ENCODE measurements at regions not wholly inside any gene's neighbourhood (a gene's known extent, or its start where the extent isn't known, plus 50 kb on each side); places are given as distances from the start of the nearest gene placed in this dataset.

DNA sequence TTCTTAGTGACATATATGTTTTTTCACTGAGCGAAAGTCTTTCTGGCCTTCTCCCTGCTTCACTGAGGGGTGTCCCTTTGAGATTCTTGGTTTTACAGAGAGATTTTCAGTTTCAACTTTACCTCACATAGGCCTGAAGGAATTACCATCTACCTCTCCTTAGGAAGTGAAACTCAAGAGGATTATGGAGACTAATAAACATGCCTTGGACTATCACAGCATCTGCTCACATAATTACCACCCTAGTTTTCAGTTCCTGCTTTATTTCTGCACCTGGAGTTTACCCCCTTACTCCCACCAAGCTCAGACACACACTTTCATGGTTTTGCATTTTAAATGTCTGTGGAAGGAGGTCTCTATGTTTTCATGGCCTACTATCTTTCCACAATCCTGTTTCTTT is 118.3 kb upstream of the SCAF11 start:
- Histone ChIP-seq H3K36me3 (ENCODE audit: control insufficient read depth in 1 of 2, insufficient read depth in 2 of 2, low read length in 2 of 2) (no peaks in the 10 kb centered on the region), H3K9me3 (ENCODE audit: control insufficient read depth in 1 of 2, low read length in 2 of 2) (peaks cover 0 to 6% of the 10 kb centered on the region in 2 donors), H3K4me1 (ENCODE audit: control insufficient read depth in 1 of 2, insufficient read depth in 2 of 2, low read length in 2 of 2) (no peaks in the 10 kb centered on the region), H3K27me3 (ENCODE audit: low read depth, low read length) (no peaks in the 10 kb centered on the region), H3K27ac (ENCODE audit: low read length) (no peak overlapping the region), H3K4me3 (ENCODE audit: low read depth in 1 of 2, low read length in 2 of 2) (no peak overlapping the region)

GRCh38 chr12:46107591-46107990 is 117.2 kb upstream of the SCAF11 start:
- Histone ChIP-seq H3K27ac (ENCODE audit: low read length) (no peak overlapping the region), H3K9me3 (ENCODE audit: control insufficient read depth in 1 of 2, low read length in 2 of 2) (peaks cover 0 to 6% of the 10 kb centered on the region in 2 donors), H3K36me3 (ENCODE audit: control insufficient read depth in 1 of 2, insufficient read depth in 2 of 2, low read length in 2 of 2) (no peaks in the 10 kb centered on the region), H3K27me3 (ENCODE audit: low read depth, low read length) (no peaks in the 10 kb centered on the region), H3K4me3 (ENCODE audit: low read depth in 1 of 2, low read length in 2 of 2) (no peak overlapping the region), H3K4me1 (ENCODE audit: control insufficient read depth in 1 of 2, insufficient read depth in 2 of 2, low read length in 2 of 2) (no peaks in the 10 kb centered on the region)

- Histone ChIP-seq H3K27me3 (ENCODE audit: low read depth, low read length) (no peaks in the 10 kb centered on the region), H3K9me3 (ENCODE audit: control insufficient read depth in 1 of 2, low read length in 2 of 2) (no peaks in the 10 kb centered on the region)
Measured at GRCh38 chr12:46105735-46106134, 115.4 kb upstream of the SCAF11 start.

DNA sequence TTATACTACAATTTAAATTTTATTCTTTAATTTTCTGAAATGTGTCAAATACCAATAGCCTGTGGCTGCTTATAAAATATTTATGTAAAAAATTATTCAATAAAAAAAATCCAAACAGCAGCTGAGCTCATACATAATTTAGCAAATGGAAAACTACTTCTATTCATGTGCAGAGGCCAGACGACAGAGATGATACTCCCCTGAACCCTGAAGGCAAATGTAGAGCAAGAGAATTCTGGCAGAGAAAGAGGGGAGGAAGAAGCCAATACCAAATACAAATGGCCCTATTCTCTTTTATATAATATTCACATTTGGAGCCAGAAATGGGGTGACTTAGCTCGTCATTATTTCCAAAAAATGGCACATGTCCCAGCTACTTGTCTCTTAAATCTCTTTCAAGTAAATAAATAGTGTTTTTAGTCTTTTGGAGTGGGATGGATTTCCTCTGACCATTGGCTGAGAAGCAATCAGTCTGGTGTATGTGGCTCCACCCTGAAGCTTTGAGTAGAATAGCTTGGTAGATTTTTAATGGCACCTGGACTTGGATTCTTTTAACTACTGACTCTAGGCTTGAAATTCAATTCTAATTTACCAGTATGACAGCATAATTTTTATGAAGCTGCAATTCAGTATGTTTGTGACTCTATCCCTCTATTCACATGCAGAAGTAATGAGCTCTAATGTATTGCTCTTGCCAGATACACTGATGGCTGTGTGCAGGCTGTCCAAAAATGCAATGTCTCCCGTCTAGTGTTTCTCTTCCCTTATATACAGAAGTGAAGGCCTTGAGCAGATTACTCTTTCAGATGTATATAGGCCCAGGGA is 113.4 kb upstream of the SCAF11 start:
- Histone ChIP-seq H3K27ac (ENCODE audit: low read length) (no peak overlapping the region), H3K27me3 (ENCODE audit: low read depth, low read length) (no peaks in the 10 kb centered on the region), H3K4me3 (ENCODE audit: low read depth in 1 of 2, low read length in 2 of 2) (no peak overlapping the region), H3K9me3 (ENCODE audit: control insufficient read depth in 1 of 2, low read length in 2 of 2) (no peaks in the 10 kb centered on the region), H3K4me1 (ENCODE audit: control insufficient read depth in 1 of 2, insufficient read depth in 2 of 2, low read length in 2 of 2) (no peaks in the 10 kb centered on the region), H3K36me3 (ENCODE audit: control insufficient read depth in 1 of 2, insufficient read depth in 2 of 2, low read length in 2 of 2) (no peaks in the 10 kb centered on the region)

More at GRCh38 chr12:46105735-46106134, 115.4 kb upstream of the SCAF11 start:
- H3K27ac ChIP-seq (ENCODE audit: low read length) = no peak overlapping the region
- no peaks in the 10 kb centered on the region for H3K36me3 ChIP-seq (ENCODE audit: control insufficient read depth in 1 of 2, insufficient read depth in 2 of 2, low read length in 2 of 2)
- H3K4me1 ChIP-seq (ENCODE audit: control insufficient read depth in 1 of 2, insufficient read depth in 2 of 2, low read length in 2 of 2) = no peaks in the 10 kb centered on the region
- H3K4me3 ChIP-seq (ENCODE audit: low read depth in 1 of 2, low read length in 2 of 2) = no peak overlapping the region

DNA sequence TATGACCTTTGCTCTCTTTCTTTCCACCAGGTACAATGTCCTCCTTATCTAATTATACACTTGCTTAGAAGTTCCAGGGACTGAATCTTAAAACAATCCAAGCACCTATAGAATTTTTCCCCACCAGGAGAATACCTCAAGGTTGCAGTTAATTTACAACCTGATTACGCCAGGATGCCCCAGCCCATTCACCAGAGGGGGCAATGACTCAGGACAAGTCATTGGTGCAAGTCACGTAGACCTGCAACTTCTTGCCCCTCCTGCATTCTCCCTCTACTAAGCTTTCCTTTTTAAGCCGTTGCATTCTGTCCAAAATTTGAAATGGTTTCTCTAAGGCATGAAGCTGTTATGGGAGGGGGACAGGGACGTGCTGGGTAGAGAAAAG is 111.1 kb upstream of the SCAF11 start:
- H3K4me3 ChIP-seq (ENCODE audit: low read depth in 1 of 2, low read length in 2 of 2) = no peak overlapping the region

DNA sequence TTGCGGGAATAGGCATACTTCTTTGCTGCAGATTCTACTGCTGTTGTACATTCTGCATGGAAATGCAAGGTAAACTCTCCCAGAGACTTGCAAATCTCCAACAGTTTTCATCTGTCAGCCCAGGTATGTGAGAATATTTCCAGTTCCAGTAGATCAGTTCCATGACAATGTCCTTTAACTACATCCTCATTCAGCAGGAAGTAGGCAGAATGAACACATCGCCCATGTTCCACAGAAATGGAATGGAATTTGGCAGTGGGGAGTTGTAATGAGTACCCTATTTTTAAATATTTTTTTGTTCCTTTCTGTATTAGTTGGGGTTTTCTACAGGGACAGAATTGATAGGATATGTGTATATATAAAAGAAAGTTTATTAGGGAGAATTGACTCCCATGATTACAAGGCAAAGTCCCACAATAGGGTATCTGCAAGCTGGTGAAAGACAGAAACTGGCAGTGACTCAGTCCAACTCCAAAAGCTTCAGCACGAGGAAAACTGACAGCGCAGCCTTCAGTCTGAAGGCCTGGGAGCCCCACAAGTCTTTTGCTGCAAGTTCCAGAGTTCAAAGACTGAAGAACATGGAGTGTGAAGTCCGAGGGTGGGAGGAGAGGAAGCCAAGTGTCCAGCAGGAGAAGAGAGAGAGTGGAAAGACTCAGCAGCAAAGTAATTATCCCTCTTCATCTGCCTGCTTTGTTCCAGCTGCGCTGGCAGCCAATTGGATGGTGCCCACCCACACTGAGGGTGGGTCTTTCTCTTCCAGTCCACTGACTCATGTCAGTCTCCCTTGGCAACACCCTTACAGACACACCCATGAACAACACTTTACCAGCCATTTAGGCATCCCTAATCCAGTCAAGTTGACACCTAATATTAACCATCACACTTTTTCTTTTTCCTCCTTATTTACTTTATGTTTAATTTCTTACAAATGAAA is 110.4 kb upstream of the SCAF11 start:
- Histone ChIP-seq H3K36me3 (ENCODE audit: control insufficient read depth in 1 of 2, insufficient read depth in 2 of 2, low read length in 2 of 2) (no peaks in the 10 kb centered on the region), H3K27me3 (ENCODE audit: low read depth, low read length) (no peaks in the 10 kb centered on the region), H3K4me3 (ENCODE audit: low read depth in 1 of 2, low read length in 2 of 2) (no peak overlapping the region), H3K9me3 (ENCODE audit: control insufficient read depth in 1 of 2, low read length in 2 of 2) (no peaks in the 10 kb centered on the region), H3K4me1 (ENCODE audit: control insufficient read depth in 1 of 2, insufficient read depth in 2 of 2, low read length in 2 of 2) (no peaks in the 10 kb centered on the region), H3K27ac (ENCODE audit: low read length) (no peak overlapping the region)

More for the DNA sequence above, 111.1 kb upstream of the SCAF11 start:
- no peak overlapping the region for H3K27ac ChIP-seq (ENCODE audit: low read length)
- H3K27me3 ChIP-seq (ENCODE audit: low read depth, low read length) = no peaks in the 10 kb centered on the region
- no peaks in the 10 kb centered on the region for H3K36me3 ChIP-seq (ENCODE audit: control insufficient read depth in 1 of 2, insufficient read depth in 2 of 2, low read length in 2 of 2)
- H3K9me3 ChIP-seq (ENCODE audit: control insufficient read depth in 1 of 2, low read length in 2 of 2) = no peaks in the 10 kb centered on the region
- H3K4me1 ChIP-seq (ENCODE audit: control insufficient read depth in 1 of 2, insufficient read depth in 2 of 2, low read length in 2 of 2) = no peaks in the 10 kb centered on the region

DNA sequence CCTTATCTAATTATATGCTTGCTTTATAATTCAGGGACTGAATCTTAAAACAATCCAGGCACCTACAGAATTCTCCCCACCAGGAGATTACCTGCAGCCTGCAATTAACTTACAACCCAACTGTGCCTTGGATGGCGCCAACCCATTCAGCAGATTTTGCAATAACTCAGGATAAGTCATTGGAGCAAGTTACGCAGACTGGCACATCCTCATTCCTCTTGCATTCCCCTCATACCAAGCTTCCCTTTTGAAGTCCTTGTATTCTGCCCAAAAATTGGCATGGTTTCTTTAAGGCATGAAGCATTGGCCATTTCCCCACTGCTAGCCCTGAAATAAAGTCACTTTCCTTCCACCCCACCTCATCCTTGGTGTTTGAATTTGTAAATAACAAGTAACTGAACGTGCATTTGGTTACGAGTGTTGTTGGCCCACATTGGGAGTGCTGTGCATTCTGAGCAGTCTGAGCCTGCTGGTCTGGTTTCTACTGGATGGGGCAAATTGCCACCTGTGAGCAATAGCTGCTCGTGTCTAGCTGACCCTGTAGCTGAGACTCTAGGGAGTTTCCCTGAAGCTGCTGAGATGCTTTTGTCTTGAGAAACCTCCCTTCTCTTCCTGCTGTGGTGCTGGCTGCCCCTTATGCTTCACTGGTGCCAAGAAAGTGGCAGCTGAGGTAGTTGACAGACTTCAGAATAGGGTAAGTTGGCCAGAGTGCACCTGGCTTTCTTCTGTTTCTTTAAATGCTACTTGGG is 99.2 kb upstream of the SCAF11 start:
- Histone ChIP-seq H3K27me3 (ENCODE audit: low read depth, low read length) (no peaks in the 10 kb centered on the region), H3K9me3 (ENCODE audit: control insufficient read depth in 1 of 2, low read length in 2 of 2) (no peaks in the 10 kb centered on the region), H3K27ac (ENCODE audit: low read length) (no peak overlapping the region), H3K4me1 (ENCODE audit: control insufficient read depth in 1 of 2, insufficient read depth in 2 of 2, low read length in 2 of 2) (no peaks in the 10 kb centered on the region), H3K4me3 (ENCODE audit: low read depth in 1 of 2, low read length in 2 of 2) (no peak overlapping the region), H3K36me3 (ENCODE audit: control insufficient read depth in 1 of 2, insufficient read depth in 2 of 2, low read length in 2 of 2) (no peaks in the 10 kb centered on the region)

- Histone ChIP-seq H3K36me3 (ENCODE audit: control insufficient read depth in 1 of 2, insufficient read depth in 2 of 2, low read length in 2 of 2) (no peaks in the 10 kb centered on the region), H3K27ac (ENCODE audit: low read length) (no peak overlapping the region)
Measured at GRCh38 chr12:46087916-46088439, 97.6 kb upstream of the SCAF11 start.

GRCh38 chr12:46084666-46085631 is 94.6 kb upstream of the SCAF11 start:
- Histone ChIP-seq H3K9me3 (ENCODE audit: control insufficient read depth in 1 of 2, low read length in 2 of 2) (no peaks in the 10 kb centered on the region), H3K36me3 (ENCODE audit: control insufficient read depth in 1 of 2, insufficient read depth in 2 of 2, low read length in 2 of 2) (no peaks in the 10 kb centered on the region), H3K4me3 (ENCODE audit: low read depth in 1 of 2, low read length in 2 of 2) (no peak overlapping the region), H3K27ac (ENCODE audit: low read length) (no peak overlapping the region), H3K4me1 (ENCODE audit: control insufficient read depth in 1 of 2, insufficient read depth in 2 of 2, low read length in 2 of 2) (no peaks in the 10 kb centered on the region), H3K27me3 (ENCODE audit: low read depth, low read length) (no peaks in the 10 kb centered on the region)

More at GRCh38 chr12:46087916-46088439, 97.6 kb upstream of the SCAF11 start:
- H3K9me3 ChIP-seq (ENCODE audit: control insufficient read depth in 1 of 2, low read length in 2 of 2) = no peaks in the 10 kb centered on the region
- H3K4me1 ChIP-seq (ENCODE audit: control insufficient read depth in 1 of 2, insufficient read depth in 2 of 2, low read length in 2 of 2) = no peaks in the 10 kb centered on the region
- H3K4me3 ChIP-seq (ENCODE audit: low read depth in 1 of 2, low read length in 2 of 2) = no peak overlapping the region
- no peaks in the 10 kb centered on the region for H3K27me3 ChIP-seq (ENCODE audit: low read depth, low read length)

DNA sequence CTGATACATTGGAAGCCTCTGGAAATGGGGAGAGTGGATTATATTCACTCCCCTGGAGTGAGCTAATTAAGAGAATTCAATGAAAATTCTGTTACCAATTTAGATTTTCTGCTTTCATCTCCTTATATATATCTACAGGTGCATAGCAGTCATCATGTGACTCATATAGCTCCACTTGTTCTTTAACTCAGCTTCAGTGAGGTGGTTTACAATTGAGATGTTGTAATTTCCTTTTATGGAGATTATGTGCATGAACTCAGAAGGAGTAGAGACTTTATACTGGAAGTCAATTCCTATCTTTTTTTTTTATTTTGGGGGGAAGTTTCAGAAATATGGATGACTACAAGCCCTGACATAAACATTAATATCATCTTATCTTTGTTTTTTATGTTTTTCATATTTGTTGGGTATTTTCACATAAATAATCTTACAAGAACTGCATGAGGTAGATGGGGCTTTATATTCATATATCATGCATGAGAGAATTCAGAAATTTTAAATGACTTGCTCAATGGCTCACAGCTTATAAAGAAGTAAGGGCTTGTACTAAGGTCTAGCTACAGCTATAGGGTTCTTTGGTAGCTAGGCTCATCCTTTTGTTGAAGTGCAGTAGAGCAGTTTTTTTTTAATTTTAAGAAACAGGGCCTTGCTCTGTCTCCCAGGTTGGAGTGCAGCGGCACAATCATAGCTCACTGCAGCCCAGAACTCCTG is 92.3 kb upstream of the SCAF11 start:
- Histone ChIP-seq H3K27me3 (ENCODE audit: low read depth, low read length) (no peaks in the 10 kb centered on the region), H3K9me3 (ENCODE audit: control insufficient read depth in 1 of 2, low read length in 2 of 2) (peaks cover 0 to 5% of the 10 kb centered on the region in 2 donors)

More for the DNA sequence above, 92.3 kb upstream of the SCAF11 start:
- Histone ChIP-seq H3K4me3 (ENCODE audit: low read depth in 1 of 2, low read length in 2 of 2) (no peak overlapping the region), H3K4me1 (ENCODE audit: control insufficient read depth in 1 of 2, insufficient read depth in 2 of 2, low read length in 2 of 2) (no peaks in the 10 kb centered on the region), H3K36me3 (ENCODE audit: control insufficient read depth in 1 of 2, insufficient read depth in 2 of 2, low read length in 2 of 2) (no peaks in the 10 kb centered on the region), H3K27ac (ENCODE audit: low read length) (no peak overlapping the region)

Measured in muscle layer of duodenum (tissue), 2 donors.